OCI-M2 (cell line): ENCODE measurements at regions not wholly inside any gene's neighbourhood (a gene's known extent, or its start where the extent isn't known, plus 50 kb on each side); places are given as distances from the start of the nearest gene placed in this dataset.
"Not testable (repeated sequence)": the region's sequence is repeated elsewhere in the genome, so short reads cannot be mapped to it uniquely, and the experiment has no call there.

Source experiments
- DNase-seq: peaks from one replicate; lab custom pipeline; 2025; ENCODE audit not compliant: unreplicated experiment; lab: John Stamatoyannopoulos, UW

DNA sequence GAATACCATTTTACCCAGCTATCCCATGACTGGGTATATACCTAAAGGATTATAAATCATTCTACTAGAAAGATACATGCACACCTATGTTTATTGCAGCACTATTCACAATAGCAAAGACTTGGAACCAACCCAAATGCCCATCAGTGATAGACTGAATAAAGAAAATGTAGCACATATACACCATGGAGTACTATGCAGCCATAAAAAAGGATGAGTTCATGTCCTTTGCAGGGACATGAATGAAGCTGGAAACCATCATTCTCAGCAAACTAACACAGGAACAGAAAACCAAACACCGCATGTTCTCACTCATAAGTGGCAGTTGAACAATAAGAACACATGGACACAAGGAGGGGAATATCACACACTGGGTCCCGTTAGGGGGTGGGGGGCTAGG lies 191.9 kb upstream of the POU5F2 start:
- not testable (repeated sequence) for DNase-seq

DNA sequence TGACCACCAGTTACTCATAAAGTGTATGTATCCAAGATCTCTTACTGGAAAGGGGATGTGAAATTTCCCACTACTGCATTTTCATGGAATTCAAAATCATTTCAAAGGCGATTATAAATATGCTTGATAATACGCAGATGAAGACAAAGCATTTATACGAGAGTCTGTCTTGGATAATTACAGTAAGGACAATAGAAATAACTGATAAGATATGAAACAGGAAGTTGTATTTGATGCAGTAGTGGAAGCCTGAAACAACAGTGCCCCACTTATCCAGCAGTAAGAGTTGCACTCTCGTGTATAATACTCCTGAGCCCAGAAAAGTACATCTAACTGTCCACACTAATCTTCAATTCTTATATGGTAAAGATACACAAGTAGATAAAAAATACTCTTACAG lies 188.7 kb upstream of the POU5F2 start:
- DNase-seq: no peak

DNA sequence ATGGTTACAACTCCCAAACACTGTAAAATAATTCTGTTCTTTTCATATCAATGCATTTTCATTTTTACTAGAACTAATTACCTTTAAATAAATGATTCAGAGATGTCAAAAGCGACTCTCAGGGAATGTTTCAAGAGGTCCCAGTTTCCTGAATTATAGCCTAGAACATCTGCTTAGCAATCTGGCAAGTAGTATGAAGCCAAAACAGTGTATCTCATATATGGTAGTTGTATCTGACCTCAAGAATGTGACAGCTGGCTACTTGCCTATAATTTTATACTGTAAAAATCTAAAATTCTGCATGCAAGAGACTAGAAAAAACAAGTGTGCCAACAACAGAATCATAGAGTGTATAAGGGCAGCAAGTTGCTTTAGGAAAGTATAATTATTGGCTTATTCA lies 187.7 kb upstream of the POU5F2 start:
- no peak for DNase-seq

DNA sequence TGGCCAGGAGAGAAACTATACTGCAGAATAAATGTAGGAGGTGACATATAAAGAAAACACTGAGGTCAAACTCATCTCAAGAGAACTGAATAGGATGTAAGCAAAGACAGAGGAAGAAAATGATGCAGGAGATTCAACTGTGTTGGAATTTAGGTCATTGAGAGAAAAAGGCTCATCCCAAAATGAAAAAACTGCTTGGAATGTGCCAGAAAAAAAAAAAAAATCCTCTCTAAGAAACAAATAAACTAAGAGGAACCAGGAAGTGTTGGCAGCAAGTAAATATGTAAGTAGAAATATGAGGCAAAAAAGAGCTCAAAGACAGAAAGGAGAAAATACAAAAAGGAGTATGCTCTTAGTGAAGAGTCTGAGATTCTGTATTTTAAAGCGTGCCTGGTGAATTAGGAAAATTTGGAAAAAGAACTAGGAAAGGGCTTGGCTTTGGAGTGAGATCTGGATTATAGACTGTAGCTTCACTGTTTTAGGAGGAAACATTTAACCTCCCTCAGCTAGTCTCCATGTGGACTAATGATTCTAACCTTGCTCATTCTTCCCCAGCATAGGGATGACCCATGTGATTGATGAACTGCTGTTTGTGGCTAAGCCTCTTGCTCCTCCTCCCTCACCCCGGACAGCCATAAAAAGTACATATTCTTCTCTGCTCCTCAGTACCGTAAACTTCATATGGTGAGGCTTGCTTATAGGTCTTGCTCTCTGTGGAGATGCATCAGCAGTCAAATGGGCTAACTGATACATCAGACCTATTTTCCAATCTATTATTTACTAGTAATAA lies 185.6 kb upstream of the POU5F2 start:
- DNase-seq: no peak

DNA sequence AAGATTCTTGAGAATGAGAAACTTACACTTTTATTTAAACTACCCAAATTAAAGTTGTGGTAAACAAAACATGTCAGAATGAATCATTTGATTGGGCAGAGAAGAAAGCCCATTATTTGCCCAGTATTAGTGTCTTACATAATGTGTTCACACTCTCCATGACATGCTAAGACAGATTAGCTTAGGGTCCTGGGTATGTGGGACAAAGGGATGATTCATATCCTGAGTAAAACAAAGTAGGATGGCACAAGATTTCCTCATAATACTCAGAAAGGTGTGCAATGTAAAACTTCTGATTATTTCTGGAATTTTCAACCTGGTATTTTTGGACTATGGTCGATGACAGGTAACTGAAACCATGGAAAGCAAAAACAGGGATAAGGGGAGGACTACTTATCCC lies 183.9 kb upstream of the POU5F2 start:
- DNase-seq: no peak

DNA sequence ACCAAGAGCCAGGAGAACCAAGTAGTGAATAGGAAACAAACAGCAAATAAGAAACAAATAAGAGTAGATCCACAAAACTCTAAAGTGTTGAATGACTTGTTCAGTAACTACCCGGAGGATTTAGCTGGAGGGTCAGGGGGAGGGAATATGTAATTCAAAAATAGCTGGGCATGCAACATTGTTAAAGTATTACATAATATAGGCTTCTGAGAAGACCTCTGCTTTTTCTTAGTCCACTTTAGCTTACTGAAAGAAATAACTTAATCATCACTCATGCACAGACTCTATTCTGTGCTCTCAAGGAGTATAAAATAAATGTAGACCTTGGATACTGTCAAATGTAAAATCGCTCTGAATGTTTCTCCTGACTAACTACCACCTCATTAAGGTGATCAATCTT lies 183.2 kb upstream of the POU5F2 start:
- no peak for DNase-seq

DNA sequence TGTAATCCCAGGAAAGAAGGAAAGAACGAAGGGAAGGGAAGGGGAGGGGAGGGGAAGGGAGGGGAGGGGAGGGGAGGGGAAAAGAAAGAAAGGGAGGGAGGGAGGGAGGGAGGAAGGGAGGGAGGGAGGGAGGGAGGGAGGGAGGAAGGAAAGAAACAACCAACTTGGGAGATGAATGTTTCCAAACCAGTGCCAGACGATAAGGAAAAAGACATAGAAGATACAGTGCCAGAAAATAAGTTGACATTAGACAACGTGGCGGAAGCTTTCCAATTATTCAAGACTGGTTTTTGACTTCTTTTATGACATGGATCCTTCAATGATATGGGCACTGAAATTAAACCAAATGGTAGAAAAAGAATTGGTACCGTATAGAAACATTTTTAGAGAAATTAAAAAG lies 181.2 kb upstream of the POU5F2 start:
- DNase-seq: no peak

DNA sequence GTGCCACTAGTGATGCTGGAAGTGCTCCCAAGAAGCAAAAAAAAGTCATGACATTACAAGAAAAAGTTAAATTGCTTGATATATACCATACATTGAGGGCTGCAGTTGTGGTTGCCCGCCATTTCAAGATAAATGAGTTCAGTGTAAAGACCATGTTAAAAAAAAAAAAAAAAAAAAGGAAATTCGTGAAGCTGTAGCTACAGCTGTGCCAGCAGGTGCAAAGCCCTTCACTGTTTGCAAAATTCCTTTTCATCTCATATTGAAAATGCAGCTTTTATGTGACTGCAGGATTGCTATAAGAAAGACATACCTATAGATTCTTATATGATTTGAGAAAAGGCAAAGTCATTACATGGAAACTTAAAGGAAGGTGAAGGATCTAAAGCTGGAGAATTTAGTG lies 179.6 kb upstream of the POU5F2 start:
- no peak for DNase-seq

DNA sequence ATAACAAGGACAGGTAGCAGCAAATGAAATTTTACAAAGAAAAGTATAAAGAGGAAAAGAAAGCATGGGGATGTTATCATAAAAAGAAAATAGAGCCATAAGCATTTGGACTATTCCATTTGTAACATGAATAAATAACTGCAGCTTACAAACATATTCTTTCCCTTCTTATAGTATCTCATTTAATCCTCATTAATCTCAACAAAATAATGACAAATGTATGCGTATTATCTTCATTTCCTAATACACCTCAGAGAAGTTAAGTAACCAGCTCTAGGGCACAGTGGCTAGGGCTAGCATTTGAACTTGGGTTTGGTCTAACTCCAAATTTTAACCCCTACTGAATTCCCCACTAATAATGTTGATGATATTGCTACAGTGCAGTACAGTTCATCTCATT lies 175.5 kb upstream of the POU5F2 start:
- no peak for DNase-seq

DNA sequence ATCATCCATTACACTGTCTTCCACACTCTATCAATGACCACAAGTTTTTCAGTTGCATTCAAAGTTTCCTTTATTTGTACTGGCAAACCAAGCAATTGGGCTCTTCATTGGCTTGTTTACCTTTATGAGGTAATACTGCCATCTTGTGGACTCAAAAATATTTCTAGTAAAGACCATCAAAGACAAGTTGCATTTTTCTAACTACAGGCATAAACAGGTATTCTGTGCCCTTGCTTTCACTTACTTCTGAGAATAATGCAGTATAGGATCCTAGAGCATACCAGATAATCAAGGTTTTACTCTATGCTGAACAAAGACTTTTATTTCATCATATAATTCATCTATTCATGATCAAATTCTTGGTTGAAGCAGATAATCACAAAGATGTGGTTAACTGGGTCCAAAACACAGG lies 173.7 kb upstream of the POU5F2 start:
- no peak for DNase-seq

DNA sequence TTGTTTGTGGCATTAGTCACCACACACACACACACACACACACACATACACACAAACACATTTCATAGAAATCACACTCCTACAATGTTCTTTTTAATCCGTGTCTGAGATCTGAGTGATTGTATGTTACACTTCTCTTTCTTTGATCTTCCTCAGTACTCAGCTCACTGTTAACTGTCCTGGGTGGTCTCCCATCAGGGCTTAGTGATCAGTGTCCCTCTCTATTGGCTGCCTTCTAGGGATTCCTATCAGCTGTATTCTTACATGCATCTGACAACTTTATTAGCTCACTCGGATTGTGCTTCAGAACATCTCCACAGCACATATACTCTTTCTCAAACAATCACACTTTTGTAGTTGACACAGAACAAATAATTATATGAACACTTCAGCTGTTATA lies 170.2 kb upstream of the POU5F2 start:
- no peak for DNase-seq

DNA sequence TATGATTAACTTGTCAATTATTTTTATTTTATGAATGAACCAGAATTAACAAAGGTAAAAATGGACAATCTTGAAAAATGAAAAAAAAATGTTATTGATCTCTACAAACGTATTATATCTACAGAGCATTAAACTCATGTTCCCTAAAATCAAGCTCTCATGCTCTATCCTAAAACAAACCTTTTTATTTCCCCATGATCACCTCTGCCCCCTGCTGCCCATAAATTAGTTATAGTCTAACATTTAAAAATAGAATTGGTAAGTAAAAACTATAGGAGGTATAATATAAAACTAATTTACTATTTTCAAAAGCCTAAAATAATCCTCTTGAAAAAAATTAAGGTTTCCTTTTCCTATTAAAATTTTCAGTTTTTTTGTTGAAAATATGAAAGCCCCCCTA lies 168.0 kb upstream of the POU5F2 start:
- DNase-seq: no peak

DNA sequence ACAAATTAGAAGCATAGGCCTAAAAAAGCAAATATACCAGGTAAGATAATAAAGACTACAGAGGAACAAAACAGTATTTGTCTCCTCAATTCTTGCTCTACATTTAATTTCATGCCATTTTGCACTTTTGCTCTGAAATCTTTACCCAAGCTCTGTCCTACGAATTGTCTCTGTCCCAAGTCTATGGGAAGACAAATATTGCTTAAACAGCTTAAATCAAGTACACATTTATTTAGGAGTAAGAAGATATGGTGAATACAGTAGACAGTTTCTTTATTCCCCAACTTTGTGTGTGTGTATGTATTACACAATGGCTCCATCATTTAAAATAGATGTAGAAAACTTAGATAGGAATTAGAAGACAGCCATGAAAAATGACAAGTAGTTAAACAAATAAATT lies 163.5 kb upstream of the POU5F2 start:
- no peak for DNase-seq

DNA sequence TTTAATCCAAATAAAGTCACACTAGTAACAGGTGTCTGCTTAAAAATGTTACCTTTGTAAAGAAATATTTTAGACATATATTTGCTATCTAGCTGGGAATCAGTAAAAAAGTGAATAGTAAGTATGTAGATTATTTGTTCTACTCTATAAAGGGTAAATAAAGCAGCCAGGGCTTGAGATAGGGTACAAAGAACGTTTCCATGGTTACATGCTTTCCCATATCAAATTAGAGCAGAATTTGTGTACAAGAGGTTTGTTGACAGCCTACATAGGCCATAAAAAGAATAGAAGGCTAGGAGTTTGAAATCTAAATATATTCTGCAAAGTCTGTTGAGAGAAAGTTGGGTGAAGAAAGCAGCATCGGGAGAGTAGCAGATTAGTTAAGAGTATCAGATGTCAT lies 160.9 kb upstream of the POU5F2 start:
- DNase-seq: no peak

DNA sequence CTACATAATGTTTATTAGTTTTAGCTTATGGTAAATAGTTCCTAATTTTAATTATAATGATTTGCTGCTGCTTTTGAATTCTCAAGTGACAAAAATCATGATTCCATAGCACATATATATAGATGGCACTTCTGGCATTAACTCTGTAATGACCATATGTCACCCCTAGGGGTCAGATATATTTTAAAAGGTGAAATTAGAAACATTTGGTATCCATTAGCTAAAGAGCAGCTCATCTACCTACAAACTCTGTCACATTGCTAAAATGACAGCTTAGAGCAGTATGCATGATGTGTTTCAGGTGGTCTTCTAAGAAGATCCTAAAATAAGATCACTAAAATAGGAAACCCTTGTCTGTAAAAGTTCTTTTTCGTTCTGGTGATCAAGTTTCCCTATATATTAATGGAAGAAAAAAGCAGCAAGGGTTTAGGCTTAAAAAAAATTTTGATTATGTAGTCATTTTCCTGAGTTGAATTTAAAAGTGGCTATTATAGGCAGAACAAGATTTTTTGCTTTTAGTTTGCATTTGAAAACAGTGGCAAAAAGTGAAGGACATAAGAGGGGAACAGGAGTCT lies 157.7 kb upstream of the POU5F2 start:
- DNase-seq: no peak

DNA sequence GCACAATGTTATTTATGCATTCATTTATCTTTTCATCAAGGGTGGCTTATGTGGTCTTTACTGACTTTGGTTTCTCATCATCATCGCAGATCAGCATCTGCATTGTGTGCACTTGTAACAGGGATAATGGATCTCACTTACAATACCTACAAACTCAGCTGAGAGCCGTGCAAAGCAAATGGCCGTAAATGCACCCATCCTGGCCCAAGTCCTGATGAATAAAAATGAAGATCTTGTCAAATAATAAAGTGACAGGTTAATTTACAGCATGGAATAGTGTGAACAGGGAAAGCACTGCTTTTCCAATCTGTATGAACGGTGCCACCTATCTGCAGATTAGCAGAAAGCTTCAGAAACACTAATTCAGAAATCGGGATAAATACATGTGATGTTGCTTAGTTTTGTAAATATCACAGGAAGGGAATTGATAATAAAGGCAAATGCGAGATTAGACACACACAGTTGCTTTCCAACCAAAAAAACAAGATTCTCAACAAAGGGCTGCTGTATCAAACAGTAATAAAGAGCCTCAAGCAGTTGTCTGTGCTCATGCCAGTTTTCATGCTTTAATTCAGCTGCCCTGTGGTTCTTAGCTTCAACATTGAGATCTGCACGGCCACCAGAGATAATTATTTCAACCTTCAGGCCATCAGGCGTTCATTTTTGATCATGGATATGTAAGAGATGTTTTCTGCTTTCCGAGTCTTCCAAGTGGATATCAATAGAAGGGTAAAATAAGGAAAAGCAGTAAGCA lies 153.4 kb upstream of the POU5F2 start:
- DNase-seq: no peak

DNA sequence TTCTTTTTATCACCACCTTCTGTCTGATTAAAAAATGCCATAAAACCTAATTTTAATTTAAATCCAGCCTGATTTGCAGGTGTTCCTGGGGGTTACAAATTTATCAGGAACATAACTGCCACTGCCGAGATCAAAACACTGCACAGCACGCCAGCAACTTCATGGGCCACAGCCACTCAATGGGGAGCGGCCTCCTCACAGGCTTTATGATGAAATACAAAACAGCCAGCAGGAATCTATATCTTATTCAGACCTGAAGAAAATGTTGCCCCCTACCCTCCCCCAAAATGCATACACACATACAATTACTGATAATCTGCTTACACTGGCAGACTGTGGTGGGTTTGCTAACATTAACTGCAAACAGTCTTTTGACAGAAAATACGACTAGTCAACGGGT lies 151.7 kb upstream of the POU5F2 start:
- DNase-seq: no peak

DNA sequence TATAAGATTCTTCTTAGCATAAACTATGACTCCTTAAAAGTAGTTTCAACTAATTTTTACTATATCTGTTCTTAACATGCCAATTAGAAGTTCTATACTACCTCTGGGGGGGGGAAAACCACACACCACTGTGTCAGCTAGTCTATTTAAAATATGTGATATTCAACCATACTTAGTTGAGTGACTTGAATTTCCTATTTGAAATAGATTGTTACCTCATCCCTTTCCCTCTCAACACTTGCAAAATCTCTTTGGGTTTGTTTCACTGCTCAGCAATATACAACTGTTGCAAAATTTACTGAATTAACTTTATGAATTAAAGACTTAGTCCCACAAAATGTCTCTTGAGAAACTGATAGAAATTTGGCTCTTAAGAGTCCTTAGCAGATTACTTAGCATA lies 151.1 kb upstream of the POU5F2 start:
- DNase-seq: no peak

DNA sequence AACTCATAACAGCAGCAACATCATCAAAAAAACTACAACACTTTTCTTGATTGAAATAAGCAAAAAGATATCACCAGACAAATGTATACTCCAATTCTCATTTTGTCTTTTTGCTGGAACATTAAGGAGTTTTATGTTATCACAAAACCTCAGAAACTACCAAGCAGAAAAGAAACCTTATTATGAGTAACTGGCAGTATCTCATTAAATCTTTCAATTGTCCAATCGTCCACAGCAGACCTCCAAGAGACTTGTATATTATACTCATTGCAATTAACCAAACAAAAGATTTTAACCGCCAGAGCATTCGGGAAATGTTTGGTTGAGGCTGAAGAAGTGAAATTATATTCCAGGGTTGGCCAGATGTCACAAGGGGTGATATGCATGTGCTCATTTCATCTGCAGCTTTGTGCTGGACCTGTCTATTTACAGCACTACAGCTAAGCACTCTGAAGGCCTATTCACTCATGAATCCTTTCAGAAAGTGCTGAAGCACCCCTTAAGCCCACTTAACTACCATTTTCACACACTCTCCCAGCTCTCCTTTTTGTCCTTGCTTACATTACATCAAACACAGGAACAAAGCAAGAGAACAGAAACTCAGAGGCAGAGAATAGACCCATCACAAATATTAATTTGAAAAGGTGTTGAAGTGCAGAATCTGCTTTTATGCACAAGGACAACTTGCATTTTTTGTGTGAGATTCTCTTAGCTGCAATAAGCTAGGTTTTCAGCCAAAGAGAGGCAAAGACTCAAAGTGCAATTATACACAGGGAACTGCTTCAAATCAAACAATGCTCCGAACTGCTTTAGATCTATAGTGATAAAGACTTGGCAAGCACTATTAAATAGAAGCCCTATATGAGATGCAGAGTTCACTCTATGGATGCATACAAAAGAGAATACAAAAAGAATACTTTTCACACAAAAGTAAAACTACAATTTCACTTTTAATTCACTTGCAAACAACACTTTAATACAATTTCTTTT lies 150.4 kb upstream of the POU5F2 start:
- DNase-seq: no peak

DNA sequence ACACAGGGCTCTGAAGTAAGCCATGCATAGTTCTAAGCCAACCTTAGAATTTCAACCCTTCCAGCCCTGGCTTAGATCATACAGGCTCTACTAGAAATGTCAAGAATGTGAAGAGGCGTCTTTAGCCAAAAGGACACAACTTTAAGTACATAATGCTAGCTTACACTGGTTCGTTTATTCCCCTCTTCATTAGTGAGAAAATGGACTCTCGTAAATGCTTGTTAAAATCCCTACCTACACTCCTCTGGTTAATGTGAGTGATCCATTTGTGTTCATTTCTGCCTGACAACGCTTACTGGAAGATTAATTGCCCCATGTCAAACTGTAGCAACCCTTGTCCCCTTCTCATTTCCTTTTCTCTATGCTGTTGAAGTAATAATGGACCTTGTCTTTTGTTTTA lies 149.3 kb upstream of the POU5F2 start:
- DNase-seq: no peak

DNA sequence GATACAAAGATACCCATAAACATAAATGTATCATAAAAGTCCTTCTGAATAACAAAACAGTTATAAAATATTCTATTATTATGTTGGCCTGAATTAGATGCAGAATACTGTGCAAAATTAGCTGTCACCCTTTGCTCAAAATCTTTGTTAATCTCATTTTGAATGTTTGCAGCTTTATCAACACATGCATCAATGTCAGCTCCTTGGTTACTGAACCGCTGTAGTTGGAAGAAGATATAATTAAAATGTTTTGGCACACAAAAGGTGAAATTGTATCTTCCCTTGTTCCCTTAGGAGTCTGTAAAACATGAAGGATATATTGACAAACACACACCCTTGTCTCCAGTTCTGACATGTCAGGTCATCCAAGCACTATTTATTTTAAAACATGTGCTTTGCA lies 146.3 kb upstream of the POU5F2 start:
- DNase-seq: no peak
